Smooth muscle cell (in vitro differentiated cells): ENCODE measurements at regions not wholly inside any gene's neighbourhood (a gene's known extent, or its start where the extent isn't known, plus 50 kb on each side); places are given as distances from the start of the nearest gene placed in this dataset.

Experiments
- DNase-seq: peaks from one replicate; lab custom pipeline; 2025; ENCODE audit not compliant: unreplicated experiment; lab: John Stamatoyannopoulos, UW
- H2AFZ ChIP-seq: fragments of 200-600 bp; sonication (generic); 2 replicates; pipeline ENCODE4 v1.6.0; 2016; ENCODE audit warnings: antibody characterized with exemption, low read depth, mild to moderate bottlenecking
- H3F3A ChIP-seq: fragments of 200-600 bp; sonication (generic); 2 replicates; pipeline ENCODE4 v1.6.0; 2017; ENCODE audit warnings: antibody characterized with exemption, low read depth
- H3K27ac ChIP-seq: fragments of 200-600 bp; sonication (generic); 2 replicates; pipeline ENCODE4 v1.5.1; 2016; ENCODE audit warnings: low read depth, mild to moderate bottlenecking
- H3K27me3 ChIP-seq: fragments of 200-600 bp; sonication (generic); 2 replicates; pipeline ENCODE4 v1.6.1; 2016; ENCODE audit warnings: low read depth, mild to moderate bottlenecking
- H3K36me3 ChIP-seq: fragments of 200-600 bp; sonication (generic); 2 replicates; pipeline ENCODE4 v1.5.1; 2016; ENCODE audit warnings: low read depth
- H3K4me1 ChIP-seq: fragments of 200-600 bp; sonication (generic); 2 replicates; pipeline ENCODE4 v1.5.1; 2016; ENCODE audit warnings: low read depth
- H3K4me2 ChIP-seq: fragments of 200-600 bp; sonication (generic); 2 replicates; pipeline ENCODE4 v1.6.0; 2016; ENCODE audit warnings: mild to moderate bottlenecking
- H3K4me3 ChIP-seq: fragments of 200-600 bp; sonication (generic); 2 replicates; pipeline ENCODE4 v1.5.1; 2016; ENCODE audit warnings: mild to moderate bottlenecking
- H3K79me2 ChIP-seq: fragments of 200-600 bp; sonication (generic); 2 replicates; pipeline ENCODE4 v1.6.0; 2016; ENCODE audit warnings: low read depth, mild to moderate bottlenecking
- H3K9ac ChIP-seq: fragments of 200-600 bp; sonication (generic); 2 replicates; pipeline ENCODE4 v1.6.0; 2016; ENCODE audit warnings: low read depth
- H3K9me3 ChIP-seq: fragments of 200-600 bp; sonication (generic); replicated peaks from 2 replicates; pipeline ENCODE4 v1.5.1; 2016; ENCODE audit warnings: low read depth
- H4K20me1 ChIP-seq: fragments of 200-600 bp; sonication (generic); 2 replicates; pipeline ENCODE4 v1.6.0; 2016; ENCODE audit warnings: low read depth
- CTCF ChIP-seq: fragments of 200-600 bp; sonication (generic); IDR thresholded peaks from 2 replicates; pipeline ENCODE4 v1.5.1; 2017; ENCODE audit warnings: borderline replicate concordance, mild to moderate bottlenecking, antibody characterized with exemption; ENCODE audit not compliant: insufficient read depth, poor library complexity, severe bottlenecking
- WGBS: methylation state at CpG from one replicate; pipeline ENCODE4 v1.1.7; 2016; ENCODE audit warnings: low lambda C conversion rate; 5-methylcytosine and 5-hydroxymethylcytosine counted together

- Histone ChIP-seq H2AFZ (no peak overlapping the region), H3K4me3 (no peak overlapping the region), H3K27ac (no peak overlapping the region), H4K20me1 (no peaks in the 10 kb centered on the region), H3K4me2 (no peak overlapping the region), H3K36me3 (no peaks in the 10 kb centered on the region), H3K27me3 (no peaks in the 10 kb centered on the region), H3K9ac (no peak overlapping the region), H3K79me2 (no peaks in the 10 kb centered on the region), H3K4me1 (peaks cover 17% of the 10 kb centered on the region), H3K9me3 (no peaks in the 10 kb centered on the region), H3F3A (no peaks in the 10 kb centered on the region)
- DNase-seq: no peak
- WGBS: 81% methylated on average over 1 of the region's 1 CpG
- TF ChIP-seq CTCF: no peak
Observed at GRCh38 chr4:96092151-96092705, 252.3 kb downstream of the PDHA2 start.

GRCh38 chr4:96093057-96093456 is 253.2 kb downstream of the PDHA2 start:
- H3K36me3 ChIP-seq: no peaks in the 10 kb centered on the region
- no peak for DNase-seq
- no peak for TF ChIP-seq CTCF
- no peak overlapping the region for H2AFZ ChIP-seq
- no peak overlapping the region for H3K4me2 ChIP-seq
- H4K20me1 ChIP-seq: no peaks in the 10 kb centered on the region
- no peak overlapping the region for H3K9ac ChIP-seq
- H3K9me3 ChIP-seq: no peaks in the 10 kb centered on the region
- H3K4me1 ChIP-seq: peaks cover 23% of the 10 kb centered on the region
- WGBS: 80% methylated on average over 3 of the region's 3 CpGs
- no peaks in the 10 kb centered on the region for H3K27me3 ChIP-seq
- H3K27ac ChIP-seq: no peak overlapping the region
- no peak overlapping the region for H3K4me3 ChIP-seq
- no peaks in the 10 kb centered on the region for H3K79me2 ChIP-seq
- H3F3A ChIP-seq: no peaks in the 10 kb centered on the region

- no peaks in the 10 kb centered on the region for H3K79me2 ChIP-seq
- no peak overlapping the region for H3K9ac ChIP-seq
- no peak overlapping the region for H3K27ac ChIP-seq
- no peak overlapping the region for H3K4me2 ChIP-seq
- no peaks in the 10 kb centered on the region for H3F3A ChIP-seq
- no peak for DNase-seq
- no peaks in the 10 kb centered on the region for H3K9me3 ChIP-seq
- TF ChIP-seq CTCF: no peak
- no peak overlapping the region for H2AFZ ChIP-seq
- no peak overlapping the region for H3K4me3 ChIP-seq
- no peaks in the 10 kb centered on the region for H3K27me3 ChIP-seq
- H3K36me3 ChIP-seq: no peaks in the 10 kb centered on the region
- H4K20me1 ChIP-seq: no peaks in the 10 kb centered on the region
- H3K4me1 ChIP-seq: peaks cover 23% of the 10 kb centered on the region
Observed at GRCh38 chr4:96093563-96093962, 253.7 kb downstream of the PDHA2 start.

- WGBS: 90% methylated on average over 5 of the region's 5 CpGs
Observed at GRCh38 chr4:96094183-96094582, 254.3 kb downstream of the PDHA2 start.

More at GRCh38 chr4:96094183-96094582, 254.3 kb downstream of the PDHA2 start:
- Histone ChIP-seq H3K4me1 (peaks cover 23% of the 10 kb centered on the region), H3K27me3 (no peaks in the 10 kb centered on the region), H2AFZ (no peak overlapping the region), H3K27ac (no peak overlapping the region), H3K4me3 (no peak overlapping the region), H3K79me2 (no peaks in the 10 kb centered on the region), H4K20me1 (no peaks in the 10 kb centered on the region), H3K4me2 (no peak overlapping the region), H3K9ac (no peak overlapping the region), H3F3A (no peaks in the 10 kb centered on the region), H3K9me3 (no peaks in the 10 kb centered on the region), H3K36me3 (no peaks in the 10 kb centered on the region)
- TF ChIP-seq CTCF: no peak
- DNase-seq: no peak
